ENCODE measurements at regions not wholly inside any gene's neighbourhood (a gene's known extent, or its start where the extent isn't known, plus 50 kb on each side); places are given as distances from the start of the nearest gene placed in this dataset.
"Not testable (repeated sequence)": the region's sequence is repeated elsewhere in the genome, so short reads cannot be mapped to it uniquely, and the experiment has no call there.

- not testable (repeated sequence) for DNase-seq (ENCODE audit: low read depth in 2 of 2)
These were observed 76.5 kb upstream of the LINC00632 start for GRCh38 chrX:140633105-140633504.

- DNase-seq (ENCODE audit: low read depth in 2 of 2), result no peak
These were observed 101.4 kb upstream of the LINC00632 start for GRCh38 chrX:140608111-140608510.

GRCh38 chrX:140602140-140602539 is 97.3 kb upstream of the SOX3 start:
- DNase-seq (ENCODE audit: low read depth in 2 of 2), result no peak

- DNase-seq (ENCODE audit: low read depth in 2 of 2), result no peak
These were observed 95.0 kb upstream of the SOX3 start for GRCh38 chrX:140599851-140600250.

- no peak for DNase-seq (ENCODE audit: low read depth in 2 of 2)
These were observed 84.8 kb upstream of the SOX3 start for GRCh38 chrX:140589657-140590056.

GRCh38 chrX:140586951-140587350 is 82.1 kb upstream of the SOX3 start:
- DNase-seq (ENCODE audit: low read depth in 2 of 2), result no peak

- no peak for DNase-seq (ENCODE audit: low read depth in 2 of 2)
These were observed 75.6 kb upstream of the SOX3 start for GRCh38 chrX:140580478-140580877.

GRCh38 chrX:140572724-140573123 is 67.9 kb upstream of the SOX3 start:
- peak; percentile 0 to 7 for DNase-seq (ENCODE audit: low read depth in 2 of 2)

- DNase-seq (ENCODE audit: low read depth in 2 of 2), result no peak
These were observed 59.0 kb upstream of the SOX3 start for GRCh38 chrX:140563893-140564292.

All from stimulated activated CD8-positive, alpha-beta memory T cell treated with anti-CD3 and anti-CD28 coated beads, Interleukin-2, amount 100 ng/mL, for 48 hours (primary cell).